CD8-positive, alpha-beta memory T cell (primary cell): ENCODE measurements at regions not wholly inside any gene's neighbourhood (a gene's known extent, or its start where the extent isn't known, plus 50 kb on each side); places are given as distances from the start of the nearest gene placed in this dataset.
"Not testable (repeated sequence)": the region's sequence is repeated elsewhere in the genome, so short reads cannot be mapped to it uniquely, and the experiment has no call there.

ENCODE experiments used
- CTCF ChIA-PET: fragments of 350-600 bp; sonication (Branson Sonifier 250); formaldehyde crosslinking; loops from one replicate; lab custom pipeline; 2021; ENCODE audit warnings: antibody characterized with exemption; lab: Charles Lee
- POLR2A ChIA-PET: fragments of 350-600 bp; sonication (Branson Sonifier 250); formaldehyde crosslinking; loops from one replicate; lab custom pipeline; 2021; ENCODE audit warnings: antibody characterized with exemption; lab: Charles Lee
- DNase-seq, 5 donors: peaks; one replicate each; pipeline versions ENCODE4 v3.0.0 to v3.0.0-alpha.2; 2020 to 2022; ENCODE audit warnings: mixed read lengths in 1 of 5
- H3K27ac ChIP-seq: one replicate; pipeline ENCODE4 v1.7.0; 2013; ENCODE audit warnings: low read depth, mild to moderate bottlenecking, low read length, moderate library complexity
- H3K27me3 ChIP-seq: 2 replicates; pipeline ENCODE4 v1.7.0; 2013; ENCODE audit warnings: low read length, mild to moderate bottlenecking; ENCODE audit not compliant: insufficient read depth, poor library complexity, severe bottlenecking
- H3K36me3 ChIP-seq: 2 replicates; pipeline ENCODE4 v1.7.0; 2013; ENCODE audit warnings: mild to moderate bottlenecking, low read length, moderate library complexity; ENCODE audit not compliant: insufficient read depth
- H3K4me1 ChIP-seq: 2 replicates; pipeline ENCODE4 v1.7.0; 2013; ENCODE audit warnings: mild to moderate bottlenecking, low read length, moderate library complexity; ENCODE audit not compliant: insufficient read depth
- H3K4me3 ChIP-seq: 2 replicates; pipeline ENCODE4 v1.7.0; 2013; ENCODE audit warnings: mild to moderate bottlenecking, low read length
- H3K9me3 ChIP-seq: 2 replicates; pipeline ENCODE4 v1.7.0; 2013; ENCODE audit warnings: mild to moderate bottlenecking, low read length
- H3K27ac Mint-ChIP-seq, 8 donors: one replicate each; pipeline ENCODE4 v1.8.0; 2020 to 2021; ENCODE audit warnings: mixed read lengths in 8 of 8, mild to moderate bottlenecking in 6 of 8, inconsistent platforms in 3 of 8, moderate library complexity in 3 of 8
- H3K27me3 Mint-ChIP-seq, 2 donors: one replicate each; pipeline ENCODE4 v1.8.0; 2020 to 2021; ENCODE audit warnings: mixed read lengths in 2 of 2, mild to moderate bottlenecking in 1 of 2, moderate library complexity in 1 of 2
- H3K36me3 Mint-ChIP-seq, 3 donors: one replicate each; pipeline ENCODE4 v1.8.0; 2020 to 2021; ENCODE audit warnings: mixed read lengths in 3 of 3, inconsistent platforms in 1 of 3, mild to moderate bottlenecking in 1 of 3
- H3K4me1 Mint-ChIP-seq, 3 donors: one replicate each; pipeline ENCODE4 v1.8.0; 2020 to 2021; ENCODE audit warnings: mixed read lengths in 3 of 3, inconsistent platforms in 1 of 3, mild to moderate bottlenecking in 1 of 3
- H3K4me3 Mint-ChIP-seq, 7 donors: one replicate each; pipeline ENCODE4 v1.8.0; 2020 to 2021; ENCODE audit warnings: mixed read lengths in 7 of 7, mild to moderate bottlenecking in 6 of 7, moderate library complexity in 4 of 7, inconsistent platforms in 2 of 7
- H3K9me3 Mint-ChIP-seq, 5 donors: one replicate each; pipeline ENCODE4 v1.8.0; 2020 to 2022; ENCODE audit warnings: mixed read lengths in 5 of 5, mild to moderate bottlenecking in 3 of 5, moderate library complexity in 2 of 5, inconsistent platforms in 1 of 5

DNA sequence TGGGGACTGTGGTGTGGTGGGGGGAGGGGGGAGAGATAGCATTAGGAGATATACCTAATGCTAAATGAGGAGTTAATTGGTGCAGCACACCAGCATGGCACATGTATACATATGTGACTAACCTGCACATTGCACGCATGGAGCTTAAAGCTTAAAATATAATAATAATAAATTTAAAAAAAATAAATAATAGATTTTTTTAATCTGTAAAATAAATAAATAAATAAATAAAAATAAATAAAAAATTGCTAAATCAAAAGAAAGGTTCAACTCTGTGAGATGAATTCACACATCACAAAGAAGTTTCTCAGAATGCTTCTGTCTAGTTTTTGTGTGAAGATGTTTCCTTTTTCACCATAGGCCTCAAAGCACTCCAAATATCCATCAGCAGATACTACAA is 1793.7 kb downstream of the UQCRFS1 start:
- CTCF ChIA-PET, H3K27ac Mint-ChIP-seq, H3K4me1 ChIP-seq, H3K9me3 ChIP-seq, POLR2A ChIA-PET, H3K4me1 Mint-ChIP-seq, H3K27me3 ChIP-seq, H3K4me3 ChIP-seq, H3K36me3 ChIP-seq, DNase-seq, H3K36me3 Mint-ChIP-seq, H3K27ac ChIP-seq, H3K27me3 Mint-ChIP-seq, H3K4me3 Mint-ChIP-seq: not testable (repeated sequence)
- H3K9me3 Mint-ChIP-seq, result peaks cover 23 to 43% (median 34%) of the 10 kb centered on the region in 5 donors

DNA sequence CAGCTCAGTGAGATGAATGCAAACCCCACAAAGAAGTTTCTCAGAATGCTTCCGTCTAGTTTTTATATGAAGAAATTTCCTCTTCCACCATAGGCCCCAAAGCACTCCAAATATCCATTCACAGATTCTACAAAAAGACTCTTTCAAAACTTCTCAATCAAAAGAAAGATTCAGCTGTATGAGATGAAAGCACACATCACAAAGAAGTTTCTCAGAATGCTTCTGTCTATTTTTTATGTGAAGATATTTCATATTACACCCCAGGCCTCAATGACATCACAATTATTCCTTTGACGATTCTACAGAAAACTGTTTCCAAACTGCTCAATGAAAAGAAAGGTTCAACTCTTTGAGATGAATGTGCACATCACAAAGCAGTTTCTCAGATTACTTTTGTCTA is 1819.4 kb downstream of the UQCRFS1 start:
- Histone ChIP-seq H3K36me3 (no peaks in the 10 kb centered on the region), H3K4me3 (no peak overlapping the region), H3K27me3 (no peaks in the 10 kb centered on the region), H3K27ac (no peak overlapping the region), H3K9me3 (no peaks in the 10 kb centered on the region), H3K4me1 (no peaks in the 10 kb centered on the region)
- no peak for DNase-seq
- Mint-ChIP-seq H3K27ac (no peak overlapping the region), H3K9me3 (peaks cover 48 to 75% (median 67%) of the 10 kb centered on the region in 5 donors), H3K27me3 (no peaks in the 10 kb centered on the region), H3K4me1 (no peaks in the 10 kb centered on the region), H3K36me3 (peaks cover 0 to 13% (median 0%) of the 10 kb centered on the region in 3 donors), H3K4me3 (no peak overlapping the region)
- POLR2A ChIA-PET, result no interaction called here
- CTCF ChIA-PET, result no interaction called here

- DNase-seq, result no peak
- Histone ChIP-seq H3K27ac (no peak overlapping the region), H3K9me3 (no peaks in the 10 kb centered on the region), H3K4me3 (no peak overlapping the region), H3K36me3 (no peaks in the 10 kb centered on the region), H3K4me1 (no peaks in the 10 kb centered on the region), H3K27me3 (no peaks in the 10 kb centered on the region)
- Mint-ChIP-seq H3K27ac (no peak overlapping the region), H3K4me3 (no peak overlapping the region), H3K9me3 (peaks cover 46 to 77% (median 67%) of the 10 kb centered on the region in 5 donors), H3K4me1 (no peaks in the 10 kb centered on the region), H3K36me3 (peaks cover 0 to 18% (median 0%) of the 10 kb centered on the region in 3 donors), H3K27me3 (no peaks in the 10 kb centered on the region)
- ChIA-PET CTCF (no interaction called here), POLR2A (no interaction called here)
Observed at GRCh38 chr19:27392027-27392632, 1820.8 kb downstream of the UQCRFS1 start.

DNA sequence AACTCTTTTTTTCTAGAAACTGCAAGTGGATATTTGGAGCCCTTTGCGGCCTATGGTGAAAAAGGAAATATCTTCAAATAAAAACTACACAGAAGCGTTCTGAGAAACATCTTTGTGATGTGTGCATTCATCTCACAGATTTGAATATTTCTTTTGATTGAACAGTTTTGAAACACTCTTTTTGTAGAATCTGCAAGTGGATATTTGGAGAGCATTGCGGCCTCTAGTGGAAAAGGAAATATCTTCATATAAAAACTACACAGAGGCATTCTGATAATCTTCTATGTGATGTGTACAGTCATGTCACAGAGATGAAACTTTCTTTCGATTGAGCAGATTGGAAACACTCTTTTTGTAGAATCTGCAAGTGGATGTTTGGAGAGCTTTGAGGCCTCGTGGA is 1833.6 kb downstream of the UQCRFS1 start:
- H3K4me1 Mint-ChIP-seq, H3K36me3 ChIP-seq, H3K9me3 ChIP-seq, H3K27ac Mint-ChIP-seq, H3K4me1 ChIP-seq, H3K27me3 ChIP-seq, DNase-seq, H3K4me3 ChIP-seq, H3K27me3 Mint-ChIP-seq, H3K36me3 Mint-ChIP-seq, POLR2A ChIA-PET, H3K4me3 Mint-ChIP-seq, H3K27ac ChIP-seq, CTCF ChIA-PET: not testable (repeated sequence)
- H3K9me3 Mint-ChIP-seq, result peaks cover 34 to 64% (median 51%) of the 10 kb centered on the region in 5 donors

DNA sequence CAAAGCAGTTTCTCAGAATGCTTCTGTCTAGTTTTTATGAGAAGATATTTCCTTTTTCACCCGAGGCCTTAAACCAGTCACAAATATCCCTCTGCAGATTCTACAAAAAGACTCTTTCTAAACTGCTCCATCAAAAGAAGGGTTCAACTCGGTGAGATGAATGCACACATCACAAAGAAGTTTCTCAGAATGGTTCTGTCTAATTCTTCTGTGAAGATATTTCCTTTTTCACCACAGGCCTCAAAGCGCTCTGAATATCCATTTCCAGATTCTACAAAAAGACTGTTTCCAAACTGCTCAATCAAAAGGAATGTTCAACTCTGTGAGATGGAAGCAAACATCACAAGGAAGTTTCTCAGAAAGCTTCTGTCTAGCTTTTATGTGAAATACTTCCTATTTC is 1843.3 kb downstream of the UQCRFS1 start:
- H3K36me3 ChIP-seq, H3K27me3 ChIP-seq, H3K27ac ChIP-seq, H3K4me3 Mint-ChIP-seq, CTCF ChIA-PET, H3K4me1 ChIP-seq, H3K9me3 ChIP-seq, H3K36me3 Mint-ChIP-seq, H3K4me3 ChIP-seq, H3K27ac Mint-ChIP-seq, DNase-seq, H3K27me3 Mint-ChIP-seq, POLR2A ChIA-PET, H3K4me1 Mint-ChIP-seq: not testable (repeated sequence)
- peaks cover 51 to 76% (median 68%) of the 10 kb centered on the region in 5 donors for H3K9me3 Mint-ChIP-seq

DNA sequence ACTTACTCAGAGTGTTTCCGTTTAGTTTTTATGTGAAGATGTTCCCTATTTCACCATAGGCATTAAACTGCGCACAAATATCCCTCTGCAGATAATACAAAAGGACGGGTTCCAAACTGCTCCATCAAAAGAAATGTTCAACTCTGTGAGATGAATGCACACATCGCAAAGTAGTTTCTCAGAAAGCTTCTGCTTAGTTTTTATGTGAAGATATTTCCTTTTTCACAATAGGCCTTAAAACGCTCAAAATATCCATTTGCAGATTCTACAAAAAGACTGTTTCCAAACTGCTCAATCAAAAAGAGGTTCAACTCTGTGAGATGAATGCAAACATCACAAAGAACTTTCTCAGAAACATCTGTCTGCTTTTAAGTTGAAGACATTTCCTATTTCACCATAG is 1850.5 kb downstream of the UQCRFS1 start:
- H3K27me3 Mint-ChIP-seq, H3K4me1 ChIP-seq, H3K4me1 Mint-ChIP-seq, DNase-seq, H3K27me3 ChIP-seq, H3K4me3 ChIP-seq, CTCF ChIA-PET, H3K27ac ChIP-seq, H3K27ac Mint-ChIP-seq, H3K36me3 ChIP-seq, H3K4me3 Mint-ChIP-seq, POLR2A ChIA-PET, H3K9me3 ChIP-seq: not testable (repeated sequence)
- Mint-ChIP-seq H3K9me3 (peaks cover 65 to 95% (median 82%) of the 10 kb centered on the region in 5 donors), H3K36me3 (peaks cover 0 to 19% (median 0%) of the 10 kb centered on the region in 3 donors)

- H3K4me1 ChIP-seq, H3K4me3 Mint-ChIP-seq, DNase-seq, H3K9me3 ChIP-seq, H3K27ac ChIP-seq, H3K27me3 ChIP-seq, H3K4me3 ChIP-seq, POLR2A ChIA-PET, H3K27me3 Mint-ChIP-seq, H3K27ac Mint-ChIP-seq, H3K4me1 Mint-ChIP-seq, CTCF ChIA-PET, H3K36me3 ChIP-seq: not testable (repeated sequence)
- Mint-ChIP-seq H3K36me3 (peaks cover 0 to 34% (median 0%) of the 10 kb centered on the region in 3 donors), H3K9me3 (peaks cover 83 to 98% (median 94%) of the 10 kb centered on the region in 5 donors)
Observed at GRCh38 chr19:27355581-27355980, 1857.4 kb downstream of the UQCRFS1 start.
